ENCODE measurements at regions not wholly inside any gene's neighbourhood (a gene's known extent, or its start where the extent isn't known, plus 50 kb on each side); places are given as distances from the start of the nearest gene placed in this dataset.

DNA sequence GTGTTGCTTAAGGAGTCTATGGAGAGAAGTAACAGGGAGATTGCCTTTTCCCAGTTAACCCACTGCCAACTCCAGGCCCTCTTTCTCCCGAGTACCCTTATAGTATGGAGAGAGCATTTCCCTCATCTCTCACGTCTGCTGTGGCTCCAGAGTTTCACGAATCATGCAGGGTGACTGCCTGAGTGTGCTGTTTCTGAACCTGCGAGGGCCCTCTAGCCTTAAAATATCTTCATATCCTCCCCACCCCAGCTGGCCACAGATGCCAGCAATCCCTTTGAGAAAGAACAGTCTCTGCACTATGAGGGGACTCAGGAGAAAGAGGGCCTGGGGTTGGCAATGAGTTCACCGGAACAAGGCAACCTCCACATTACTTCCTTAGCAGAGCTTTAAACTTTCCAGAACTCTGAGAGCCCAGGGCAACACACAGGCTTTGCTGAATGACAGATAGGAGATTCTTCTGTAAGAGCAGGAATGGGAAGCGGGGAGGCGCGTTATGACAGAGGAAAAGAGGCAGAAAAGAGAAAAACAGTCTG, 81.6 kb upstream of the ANKH start:
- Histone ChIP-seq H3K4me3 (ENCODE audit: insufficient read depth, low read depth, low read length, poor library complexity, severe bottlenecking) (no peak overlapping the region), H3K36me3 (ENCODE audit: control insufficient read depth, insufficient read depth, low read length) (no peaks in the 10 kb centered on the region), H3K27me3 (replicated peaks; ENCODE audit: control insufficient read depth, insufficient read depth, low read length, poor library complexity, severe bottlenecking) (no peaks in the 10 kb centered on the region), H3K9me3 (ENCODE audit: control insufficient read depth, low read length) (no peaks in the 10 kb centered on the region), H3K4me1 (ENCODE audit: control insufficient read depth, insufficient read depth, low read length, poor library complexity, severe bottlenecking) (no peaks in the 10 kb centered on the region), H3K27ac (ENCODE audit: insufficient read depth, low read length, poor library complexity, severe bottlenecking) (no peak overlapping the region)
- no peak for DNase-seq

- Histone ChIP-seq H3K27me3 (replicated peaks; ENCODE audit: control insufficient read depth, insufficient read depth, low read length, poor library complexity, severe bottlenecking) (no peaks in the 10 kb centered on the region), H3K4me1 (ENCODE audit: control insufficient read depth, insufficient read depth, low read length, poor library complexity, severe bottlenecking) (no peaks in the 10 kb centered on the region), H3K27ac (ENCODE audit: insufficient read depth, low read length, poor library complexity, severe bottlenecking) (no peak overlapping the region), H3K9me3 (ENCODE audit: control insufficient read depth, low read length) (no peaks in the 10 kb centered on the region), H3K4me3 (ENCODE audit: insufficient read depth, low read depth, low read length, poor library complexity, severe bottlenecking) (no peak overlapping the region), H3K36me3 (ENCODE audit: control insufficient read depth, insufficient read depth, low read length) (no peaks in the 10 kb centered on the region)
- no peak for DNase-seq
These were observed 76.8 kb upstream of the ANKH start for GRCh38 chr5:14948383-14948782.

- Histone ChIP-seq H3K9me3 (ENCODE audit: control insufficient read depth, low read length) (no peaks in the 10 kb centered on the region), H3K36me3 (ENCODE audit: control insufficient read depth, insufficient read depth, low read length) (no peaks in the 10 kb centered on the region), H3K27me3 (replicated peaks; ENCODE audit: control insufficient read depth, insufficient read depth, low read length, poor library complexity, severe bottlenecking) (no peaks in the 10 kb centered on the region), H3K27ac (ENCODE audit: insufficient read depth, low read length, poor library complexity, severe bottlenecking) (no peak overlapping the region), H3K4me3 (ENCODE audit: insufficient read depth, low read depth, low read length, poor library complexity, severe bottlenecking) (no peak overlapping the region), H3K4me1 (ENCODE audit: control insufficient read depth, insufficient read depth, low read length, poor library complexity, severe bottlenecking) (no peaks in the 10 kb centered on the region)
- peak in 1 of 3 donors; percentile 8 for DNase-seq
These were observed 75.4 kb upstream of the ANKH start for GRCh38 chr5:14946815-14947620.

DNA sequence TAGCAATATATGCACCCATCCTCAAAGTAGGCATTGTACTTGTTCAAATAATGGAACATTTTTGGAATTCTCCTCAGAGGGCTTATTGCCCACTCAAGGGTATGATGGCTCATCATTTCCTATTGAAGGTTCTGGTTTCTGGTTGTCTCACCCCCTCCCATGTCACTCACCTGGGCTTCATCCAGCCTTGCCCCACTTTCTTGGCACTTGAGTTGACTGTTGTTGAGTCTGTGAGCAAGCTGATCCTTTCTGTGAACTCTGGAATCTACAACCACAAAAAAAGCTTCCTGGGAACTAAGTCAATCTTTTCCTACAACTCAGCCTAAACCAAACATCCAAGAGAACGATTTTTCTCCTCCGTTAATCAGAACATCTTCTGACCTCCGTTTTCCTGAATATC, 73.9 kb upstream of the ANKH start:
- Histone ChIP-seq H3K4me3 (ENCODE audit: insufficient read depth, low read depth, low read length, poor library complexity, severe bottlenecking) (no peak overlapping the region), H3K27ac (ENCODE audit: insufficient read depth, low read length, poor library complexity, severe bottlenecking) (no peak overlapping the region), H3K27me3 (replicated peaks; ENCODE audit: control insufficient read depth, insufficient read depth, low read length, poor library complexity, severe bottlenecking) (no peaks in the 10 kb centered on the region), H3K9me3 (ENCODE audit: control insufficient read depth, low read length) (no peaks in the 10 kb centered on the region), H3K4me1 (ENCODE audit: control insufficient read depth, insufficient read depth, low read length, poor library complexity, severe bottlenecking) (no peaks in the 10 kb centered on the region), H3K36me3 (ENCODE audit: control insufficient read depth, insufficient read depth, low read length) (no peaks in the 10 kb centered on the region)
- no peak for DNase-seq

- no peaks in the 10 kb centered on the region for H3K9me3 ChIP-seq (ENCODE audit: control insufficient read depth, low read length)
- H3K4me1 ChIP-seq (ENCODE audit: control insufficient read depth, insufficient read depth, low read length, poor library complexity, severe bottlenecking) = no peaks in the 10 kb centered on the region
- H3K36me3 ChIP-seq (ENCODE audit: control insufficient read depth, insufficient read depth, low read length) = no peaks in the 10 kb centered on the region
- H3K27me3 ChIP-seq (replicated peaks; ENCODE audit: control insufficient read depth, insufficient read depth, low read length, poor library complexity, severe bottlenecking) = no peaks in the 10 kb centered on the region
- no peak overlapping the region for H3K4me3 ChIP-seq (ENCODE audit: insufficient read depth, low read depth, low read length, poor library complexity, severe bottlenecking)
- no peak overlapping the region for H3K27ac ChIP-seq (ENCODE audit: insufficient read depth, low read length, poor library complexity, severe bottlenecking)
- DNase-seq = no peak
These were observed 73.4 kb upstream of the ANKH start for GRCh38 chr5:14944996-14945395.

DNA sequence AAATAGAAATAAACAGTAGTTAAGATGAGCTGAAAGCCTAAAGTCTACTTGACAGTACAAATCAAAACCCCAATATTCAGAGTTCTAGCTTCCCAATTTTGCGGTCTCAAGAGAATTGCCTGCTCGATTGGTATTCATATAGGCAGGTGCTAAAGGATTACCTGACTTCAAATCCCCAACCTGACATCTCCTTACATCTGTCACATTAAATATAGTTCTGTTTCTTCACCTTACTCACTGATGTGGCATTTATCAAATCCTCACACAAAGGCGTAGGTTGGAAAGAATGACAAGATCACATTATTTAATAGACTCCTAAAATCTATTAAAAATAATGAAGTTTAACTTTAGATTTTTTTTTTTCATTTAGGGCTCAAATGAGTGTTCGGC, 72.8 kb upstream of the ANKH start:
- Histone ChIP-seq H3K36me3 (ENCODE audit: control insufficient read depth, insufficient read depth, low read length) (no peaks in the 10 kb centered on the region), H3K27me3 (replicated peaks; ENCODE audit: control insufficient read depth, insufficient read depth, low read length, poor library complexity, severe bottlenecking) (no peaks in the 10 kb centered on the region), H3K4me3 (ENCODE audit: insufficient read depth, low read depth, low read length, poor library complexity, severe bottlenecking) (no peak overlapping the region), H3K4me1 (ENCODE audit: control insufficient read depth, insufficient read depth, low read length, poor library complexity, severe bottlenecking) (no peaks in the 10 kb centered on the region), H3K9me3 (ENCODE audit: control insufficient read depth, low read length) (no peaks in the 10 kb centered on the region), H3K27ac (ENCODE audit: insufficient read depth, low read length, poor library complexity, severe bottlenecking) (no peak overlapping the region)
- DNase-seq = no peak

DNA sequence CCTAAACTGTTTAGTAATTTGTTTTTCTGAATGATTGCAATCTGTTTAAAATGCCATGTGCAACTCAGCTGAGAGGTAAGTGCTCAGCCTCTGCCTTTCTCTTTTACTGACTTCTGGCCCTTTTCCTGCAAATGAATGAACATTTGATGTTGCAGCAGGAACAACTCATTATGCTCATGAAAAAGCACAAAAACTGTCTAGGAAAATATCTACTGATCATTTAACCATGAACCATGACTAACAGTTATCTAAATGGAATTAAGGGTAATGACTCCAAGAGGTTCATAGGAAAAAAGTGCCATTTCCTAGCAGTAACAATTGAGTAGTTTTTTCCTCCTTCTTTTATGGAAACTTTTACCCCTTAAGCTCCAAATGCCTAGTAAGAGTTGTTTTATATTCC, 70.6 kb upstream of the ANKH start:
- H3K27me3 ChIP-seq (replicated peaks; ENCODE audit: control insufficient read depth, insufficient read depth, low read length, poor library complexity, severe bottlenecking) = no peaks in the 10 kb centered on the region
- H3K4me3 ChIP-seq (ENCODE audit: insufficient read depth, low read depth, low read length, poor library complexity, severe bottlenecking) = no peak overlapping the region
- no peaks in the 10 kb centered on the region for H3K4me1 ChIP-seq (ENCODE audit: control insufficient read depth, insufficient read depth, low read length, poor library complexity, severe bottlenecking)
- DNase-seq = no peak
- no peaks in the 10 kb centered on the region for H3K36me3 ChIP-seq (ENCODE audit: control insufficient read depth, insufficient read depth, low read length)
- no peaks in the 10 kb centered on the region for H3K9me3 ChIP-seq (ENCODE audit: control insufficient read depth, low read length)
- H3K27ac ChIP-seq (ENCODE audit: insufficient read depth, low read length, poor library complexity, severe bottlenecking) = no peak overlapping the region

DNA sequence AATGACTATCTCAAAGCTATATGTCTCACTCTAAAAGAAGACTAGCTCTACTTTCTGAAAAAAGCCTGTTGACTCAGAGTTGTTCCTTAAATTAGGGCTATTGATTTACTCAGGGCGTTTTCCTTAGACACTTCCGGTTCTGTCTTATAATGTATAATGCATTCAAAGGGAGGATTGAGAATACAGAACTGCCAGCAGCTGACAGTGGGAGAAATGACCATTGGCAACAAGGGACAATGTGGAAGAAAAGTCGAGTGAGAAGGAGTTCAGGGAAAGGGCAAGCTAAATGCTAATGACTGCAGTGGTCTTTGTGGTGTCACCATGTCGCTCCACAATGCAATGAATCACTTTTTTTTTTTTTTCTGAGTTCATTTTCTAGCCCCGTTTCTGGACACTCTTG, 65.7 kb upstream of the ANKH start:
- no peaks in the 10 kb centered on the region for H3K27me3 ChIP-seq (replicated peaks; ENCODE audit: control insufficient read depth, insufficient read depth, low read length, poor library complexity, severe bottlenecking)
- no peaks in the 10 kb centered on the region for H3K36me3 ChIP-seq (ENCODE audit: control insufficient read depth, insufficient read depth, low read length)
- H3K4me3 ChIP-seq (ENCODE audit: insufficient read depth, low read depth, low read length, poor library complexity, severe bottlenecking) = no peak overlapping the region
- no peak for DNase-seq
- H3K27ac ChIP-seq (ENCODE audit: insufficient read depth, low read length, poor library complexity, severe bottlenecking) = no peak overlapping the region
- H3K4me1 ChIP-seq (ENCODE audit: control insufficient read depth, insufficient read depth, low read length, poor library complexity, severe bottlenecking) = no peaks in the 10 kb centered on the region
- H3K9me3 ChIP-seq (ENCODE audit: control insufficient read depth, low read length) = no peaks in the 10 kb centered on the region

DNA sequence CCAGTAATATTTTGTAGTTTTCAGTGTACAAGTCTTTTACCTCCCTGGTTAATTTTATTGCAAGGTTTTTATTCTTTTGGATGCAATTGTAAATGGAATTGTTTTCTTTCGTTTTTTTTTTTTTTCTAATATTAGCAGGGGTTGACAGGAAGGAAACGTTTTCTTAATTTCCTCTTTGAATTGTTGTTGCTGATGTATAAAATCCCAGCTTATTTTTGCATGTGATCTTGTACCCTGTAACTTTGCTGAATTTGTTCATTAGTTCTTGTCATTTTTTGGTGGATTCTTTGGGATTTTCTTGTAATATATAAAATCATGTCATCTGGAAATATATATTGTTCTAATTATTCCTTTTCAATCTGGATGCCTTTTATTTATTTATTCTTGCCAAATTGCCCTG, 65.0 kb upstream of the ANKH start:
- no peak overlapping the region for H3K27ac ChIP-seq (ENCODE audit: insufficient read depth, low read length, poor library complexity, severe bottlenecking)
- no peaks in the 10 kb centered on the region for H3K4me1 ChIP-seq (ENCODE audit: control insufficient read depth, insufficient read depth, low read length, poor library complexity, severe bottlenecking)
- no peaks in the 10 kb centered on the region for H3K27me3 ChIP-seq (replicated peaks; ENCODE audit: control insufficient read depth, insufficient read depth, low read length, poor library complexity, severe bottlenecking)
- no peaks in the 10 kb centered on the region for H3K9me3 ChIP-seq (ENCODE audit: control insufficient read depth, low read length)
- no peak overlapping the region for H3K4me3 ChIP-seq (ENCODE audit: insufficient read depth, low read depth, low read length, poor library complexity, severe bottlenecking)
- no peaks in the 10 kb centered on the region for H3K36me3 ChIP-seq (ENCODE audit: control insufficient read depth, insufficient read depth, low read length)
- no peak for DNase-seq

DNA sequence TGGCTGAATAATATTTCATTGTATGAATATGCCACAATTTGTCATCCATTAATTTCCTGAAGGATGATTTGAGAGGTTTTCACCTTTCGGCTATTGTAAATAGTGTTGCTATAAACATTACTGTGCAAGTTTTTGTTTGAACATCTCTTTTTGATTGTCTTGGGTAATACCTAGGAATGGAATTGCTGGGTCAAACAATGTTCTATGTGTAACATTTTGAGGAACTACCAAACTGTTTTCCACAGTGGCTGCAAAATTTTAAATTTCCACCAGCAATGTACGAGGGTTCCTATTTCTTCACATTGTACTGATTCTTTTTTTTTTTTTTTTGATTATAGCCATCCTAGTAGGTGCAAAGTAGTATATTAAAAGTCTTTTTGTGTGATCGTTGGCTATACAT, 63.8 kb upstream of the ANKH start:
- H3K9me3 ChIP-seq (ENCODE audit: control insufficient read depth, low read length) = no peaks in the 10 kb centered on the region
- H3K4me3 ChIP-seq (ENCODE audit: insufficient read depth, low read depth, low read length, poor library complexity, severe bottlenecking) = no peak overlapping the region
- DNase-seq = no peak
- no peak overlapping the region for H3K27ac ChIP-seq (ENCODE audit: insufficient read depth, low read length, poor library complexity, severe bottlenecking)
- no peaks in the 10 kb centered on the region for H3K27me3 ChIP-seq (replicated peaks; ENCODE audit: control insufficient read depth, insufficient read depth, low read length, poor library complexity, severe bottlenecking)
- H3K36me3 ChIP-seq (ENCODE audit: control insufficient read depth, insufficient read depth, low read length) = no peaks in the 10 kb centered on the region
- H3K4me1 ChIP-seq (ENCODE audit: control insufficient read depth, insufficient read depth, low read length, poor library complexity, severe bottlenecking) = no peaks in the 10 kb centered on the region

Measured in effector memory CD4-positive, alpha-beta T cell (primary cell).